DMS114 treated with DMSO at 0.1 percent for 48 hours (cell line): ENCODE measurements at regions not wholly inside any gene's neighbourhood (a gene's known extent, or its start where the extent isn't known, plus 50 kb on each side); places are given as distances from the start of the nearest gene placed in this dataset.
"Not testable (repeated sequence)": the region's sequence is repeated elsewhere in the genome, so short reads cannot be mapped to it uniquely, and the experiment has no call there.

Source experiments
- DNase-seq: peaks from one replicate; lab custom pipeline; 2025; ENCODE audit not compliant: unreplicated experiment; lab: John Stamatoyannopoulos, UW

- DNase-seq, result no peak
Observed at GRCh38 chr2:183456177-183456576, 331.9 kb downstream of the NUP35 start.

- no peak for DNase-seq
Observed at GRCh38 chr2:183458460-183458859, 334.2 kb downstream of the NUP35 start.

GRCh38 chr2:183459466-183459865, 335.2 kb downstream of the NUP35 start:
- no peak for DNase-seq

GRCh38 chr2:183463821-183464220, 339.6 kb downstream of the NUP35 start:
- DNase-seq, result no peak

GRCh38 chr2:183465048-183465447, 340.8 kb downstream of the NUP35 start:
- DNase-seq, result no peak

DNA sequence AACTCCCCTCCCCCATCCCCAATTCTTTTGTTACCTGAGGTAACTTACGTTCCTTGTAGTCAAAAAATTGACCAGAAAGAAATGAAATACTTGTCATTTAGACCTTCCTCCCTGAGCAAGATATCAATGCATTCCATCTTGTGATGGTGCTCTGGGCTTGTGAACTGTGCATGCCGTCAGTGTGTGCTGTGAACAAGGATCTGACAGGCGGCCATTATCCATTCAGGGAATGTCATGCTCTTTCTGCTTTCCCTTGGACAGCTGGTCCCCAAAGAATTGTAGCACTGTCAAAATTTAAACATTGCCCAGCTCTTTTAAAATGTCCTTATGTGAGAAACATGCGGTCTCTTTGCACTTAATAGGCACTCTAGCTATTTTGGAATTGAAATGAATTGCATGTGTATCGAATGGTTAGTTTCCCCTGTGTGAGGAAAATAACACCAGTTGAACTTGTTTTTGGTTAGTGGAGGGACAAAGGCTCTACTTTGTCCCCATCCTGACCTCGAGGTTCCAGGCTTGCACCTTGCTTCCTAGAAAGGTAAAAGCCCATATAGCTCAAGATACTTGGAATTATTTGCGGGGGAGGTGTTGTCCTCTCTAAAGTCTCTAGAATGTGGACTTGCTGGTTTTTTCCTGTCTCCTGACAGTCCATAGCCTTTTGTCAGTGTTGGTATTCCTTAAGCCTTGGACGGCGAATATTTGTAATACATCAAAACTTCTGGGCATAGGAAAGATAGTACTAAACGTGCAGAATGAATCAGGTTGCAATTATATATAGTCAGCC, 350.9 kb downstream of the NUP35 start:
- no peak for DNase-seq

DNA sequence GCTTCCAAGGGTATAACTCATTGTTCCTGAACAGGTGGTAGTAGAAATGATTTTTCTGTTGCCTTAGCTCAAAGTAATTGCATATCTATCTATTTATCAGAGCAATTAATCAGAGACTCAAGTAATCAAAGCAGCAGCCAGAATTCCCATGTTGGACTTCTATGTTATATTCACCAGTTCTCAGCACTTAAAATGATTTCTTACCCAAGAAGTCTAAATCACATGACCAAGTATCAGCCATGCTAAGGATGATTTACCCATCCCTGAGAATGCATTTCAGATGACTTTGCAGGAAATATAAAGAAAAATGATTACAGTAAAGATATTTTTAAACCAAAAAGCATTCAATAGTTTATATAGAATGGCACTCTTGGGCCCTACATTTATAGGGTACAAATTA, 352.2 kb downstream of the NUP35 start:
- no peak for DNase-seq

GRCh38 chr2:183477296-183477695, 353.1 kb downstream of the NUP35 start:
- DNase-seq, result no peak

DNA sequence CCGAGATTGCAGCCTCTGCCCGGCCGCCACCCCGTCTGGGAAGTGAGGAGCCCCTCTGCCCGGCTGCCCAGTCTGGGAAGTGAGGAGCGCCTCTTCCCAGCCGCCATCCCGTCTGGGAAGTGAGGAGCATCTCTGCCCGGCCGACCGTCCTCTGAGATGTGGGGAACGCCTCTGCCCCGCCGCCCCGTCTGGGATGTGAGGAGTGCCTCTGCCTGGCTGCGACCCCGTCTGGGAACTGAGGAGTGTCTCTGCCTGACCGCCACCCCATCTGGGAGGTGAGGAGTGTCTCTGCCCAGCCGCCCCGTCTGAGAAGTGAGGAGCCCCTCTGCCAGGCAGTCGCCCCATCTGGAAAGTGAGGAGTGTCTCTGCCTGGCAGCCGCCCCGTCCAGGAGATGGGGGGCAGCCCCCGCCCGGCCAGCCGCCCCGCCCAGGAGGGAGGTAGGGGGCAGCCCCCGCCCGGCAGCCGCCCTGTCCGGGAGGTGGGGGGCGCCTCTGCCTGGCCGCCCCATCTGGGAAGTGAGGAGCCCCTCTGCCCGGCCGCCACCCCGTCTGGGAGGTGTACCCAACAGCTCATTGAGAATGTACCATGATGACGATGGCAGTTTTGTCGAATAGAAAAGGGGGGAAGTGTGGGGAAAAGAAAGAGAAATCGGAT, 354.8 kb downstream of the NUP35 start:
- not testable (repeated sequence) for DNase-seq

DNA sequence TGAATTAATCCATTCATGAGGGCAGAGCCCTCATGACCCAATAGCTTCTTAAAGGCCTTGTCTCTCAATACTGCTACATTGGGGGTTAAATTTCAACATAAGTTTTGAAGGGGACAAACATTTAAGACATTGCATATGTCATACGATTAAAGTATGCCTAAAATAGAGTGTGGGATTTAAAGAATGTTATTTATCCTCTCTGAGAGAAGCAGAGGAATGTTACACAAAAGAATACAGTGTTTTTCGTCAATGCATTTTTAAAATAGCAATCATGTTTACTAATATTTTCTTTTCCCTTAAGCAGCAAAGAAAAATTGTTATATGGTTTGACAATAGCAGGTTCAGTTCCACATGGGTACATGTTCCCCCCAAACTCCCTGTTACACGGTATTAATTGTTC, 363.1 kb downstream of the NUP35 start:
- no peak for DNase-seq

- DNase-seq, result no peak
Observed at GRCh38 chr2:183488421-183488820, 364.2 kb downstream of the NUP35 start.

DNA sequence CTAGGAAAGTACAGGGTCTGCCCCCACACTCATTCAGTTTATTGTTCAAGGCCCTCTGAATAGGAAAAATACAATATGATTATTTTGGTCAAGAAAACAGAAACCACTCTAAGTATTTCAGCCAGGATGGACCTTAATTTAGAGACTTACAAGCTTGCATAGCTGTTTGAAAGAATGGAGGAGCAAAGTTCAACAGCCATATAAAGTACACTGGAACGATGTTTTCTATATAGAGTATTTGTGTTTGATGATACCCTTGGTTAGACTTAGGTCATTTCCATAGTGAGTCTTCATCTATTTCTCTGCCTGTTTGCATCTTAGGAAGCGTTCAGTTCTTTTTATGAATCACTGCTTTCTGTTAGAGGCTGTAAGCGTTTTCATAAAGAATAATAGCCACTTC, 366.2 kb downstream of the NUP35 start:
- no peak for DNase-seq

DNA sequence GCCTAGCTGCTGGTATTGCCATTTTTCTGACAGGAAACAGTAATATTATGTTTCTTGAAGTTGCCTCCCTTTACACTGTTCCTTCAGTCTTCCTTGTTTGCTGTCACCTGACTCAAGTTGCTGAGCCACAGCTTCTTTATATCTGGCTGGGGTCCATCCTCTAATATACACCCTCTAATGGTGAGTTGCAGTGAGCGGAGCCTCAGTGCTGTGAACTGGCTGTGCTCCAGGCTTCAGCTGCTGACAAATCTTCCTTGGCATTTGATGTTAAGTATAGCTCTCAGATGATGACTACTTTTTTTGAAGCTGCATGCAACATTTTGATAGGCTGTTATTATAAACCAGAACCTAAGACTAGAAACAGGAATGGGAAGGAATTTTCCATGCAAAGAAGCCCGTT, 366.7 kb downstream of the NUP35 start:
- DNase-seq, result no peak

- DNase-seq, result no peak
Observed at GRCh38 chr2:183493040-183493439, 368.8 kb downstream of the NUP35 start.

GRCh38 chr2:183495079-183495478, 370.8 kb downstream of the NUP35 start:
- DNase-seq, result no peak

GRCh38 chr2:183495589-183496267, 371.5 kb downstream of the NUP35 start:
- DNase-seq, result no peak

DNA sequence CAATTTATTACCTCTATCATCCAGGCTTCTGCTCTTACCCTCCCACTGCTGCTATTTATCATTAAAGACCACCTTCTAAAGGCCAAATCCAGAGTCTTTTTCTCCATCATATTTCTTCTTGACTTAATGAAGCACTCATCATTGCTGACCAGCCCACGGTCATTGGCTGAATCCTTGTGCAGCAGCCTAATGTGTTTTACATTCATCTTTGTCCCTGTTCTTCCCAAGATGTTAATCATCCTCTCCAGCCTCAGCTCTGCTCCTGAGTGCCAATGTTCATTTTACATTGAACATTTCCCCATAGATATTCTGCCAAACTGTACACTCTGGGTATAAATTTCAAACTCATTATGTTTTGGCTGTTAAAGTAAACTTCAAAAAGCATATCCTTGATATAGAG, 373.6 kb downstream of the NUP35 start:
- DNase-seq, result no peak

DNA sequence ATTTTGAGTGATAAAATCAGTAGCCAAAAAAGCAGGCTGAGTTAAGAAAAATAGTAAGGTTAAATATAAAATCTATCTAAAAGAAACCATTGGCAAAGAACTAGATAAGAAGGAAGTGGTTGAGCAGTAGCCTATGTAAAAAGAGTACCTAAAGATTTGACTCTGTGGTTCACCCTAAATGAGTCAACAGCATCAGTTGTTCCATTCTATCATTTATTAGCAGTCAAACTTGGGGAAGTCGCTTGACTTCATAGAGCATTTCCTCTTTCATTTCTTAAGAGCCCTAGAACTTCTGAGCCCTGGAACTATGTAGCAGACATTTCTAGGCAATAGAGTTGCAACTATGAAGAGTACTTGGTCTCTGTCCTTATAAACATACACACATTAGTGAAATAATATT, 381.7 kb downstream of the NUP35 start:
- no peak for DNase-seq

- no peak for DNase-seq
Observed at GRCh38 chr2:183511154-183511553, 386.9 kb downstream of the NUP35 start.

- DNase-seq, result no peak
Observed at GRCh38 chr2:183519371-183520056, 395.3 kb downstream of the NUP35 start.

- DNase-seq, result no peak
Observed at GRCh38 chr2:183521911-183522310, 397.7 kb downstream of the NUP35 start.
